SK-MEL-5 (cell line): ENCODE measurements at regions not wholly inside any gene's neighbourhood (a gene's known extent, or its start where the extent isn't known, plus 50 kb on each side); places are given as distances from the start of the nearest gene placed in this dataset.
"Not testable (repeated sequence)": the region's sequence is repeated elsewhere in the genome, so short reads cannot be mapped to it uniquely, and the experiment has no call there.

Source experiments
- DNase-seq: peaks from one replicate; pipeline ENCODE4 v3.0.0-alpha.2; 2016; ENCODE audit warnings: low read depth, low spot score
- in situ Hi-C: cut with HindIII; loops from 2 replicates; pipeline ENCODE4 v1.10.0; 2016; ENCODE audit warnings: low sequenced_read_pairs, high pct_unique_total_duplicates, low pct_unique_long_range_greater_than_20kb

GRCh38 chr10:5576780-5577624 is 52.2 kb downstream of the CALML3 start:
- DNase-seq: no peak
- in situ Hi-C loops: no loop called here

GRCh38 chr10:5580038-5580428 is 55.3 kb downstream of the CALML3 start:
- in situ Hi-C loops, DNase-seq: not testable (repeated sequence)

- no peak for DNase-seq
- in situ Hi-C loops: no loop called here
Observed at GRCh38 chr10:5581670-5582566, 57.2 kb downstream of the CALML3 start.

- in situ Hi-C loops: no loop called here
- peak; percentile 14 for DNase-seq
Observed at GRCh38 chr10:5582736-5583135, 58.0 kb downstream of the CALML3 start.

DNA sequence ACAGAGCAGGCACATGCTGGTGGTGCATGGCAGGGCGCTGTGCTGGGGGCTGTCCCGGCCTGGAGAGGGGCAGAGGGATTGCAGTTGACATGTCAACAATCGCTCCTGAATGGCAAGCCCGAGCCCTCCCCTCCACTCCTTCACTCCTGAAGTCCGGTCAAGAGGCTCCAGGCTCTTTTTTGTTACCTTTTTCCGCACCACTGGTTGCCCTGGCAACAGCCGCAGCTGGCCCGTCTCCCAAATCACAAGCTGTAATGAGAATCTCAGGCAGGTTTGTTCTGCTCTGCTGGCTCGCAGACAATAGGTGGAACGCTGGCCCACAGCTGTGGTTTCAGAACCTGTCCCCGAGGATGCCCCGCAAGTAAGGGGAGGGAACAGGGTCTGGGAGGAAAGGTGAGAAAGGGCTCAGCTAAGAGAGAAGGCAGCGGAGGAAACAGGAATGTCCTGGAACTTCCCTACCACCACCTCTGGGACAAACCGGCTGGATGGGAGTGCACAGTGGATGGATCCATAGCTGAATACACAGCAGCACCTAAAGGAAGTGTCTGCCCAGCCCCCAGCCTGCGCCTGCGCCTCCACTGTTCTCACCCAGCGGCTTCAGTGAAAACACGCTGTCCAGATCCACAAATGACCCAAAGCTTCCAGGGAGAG is 58.9 kb downstream of the CALML3 start:
- in situ Hi-C loops: no loop called here
- DNase-seq: no peak

GRCh38 chr10:5584895-5585516 is 60.2 kb downstream of the CALML3 start:
- in situ Hi-C loops: no loop called here
- DNase-seq: no peak

- DNase-seq: no peak
Observed at GRCh38 chr10:5585517-5586206, 60.9 kb downstream of the CALML3 start.

DNA sequence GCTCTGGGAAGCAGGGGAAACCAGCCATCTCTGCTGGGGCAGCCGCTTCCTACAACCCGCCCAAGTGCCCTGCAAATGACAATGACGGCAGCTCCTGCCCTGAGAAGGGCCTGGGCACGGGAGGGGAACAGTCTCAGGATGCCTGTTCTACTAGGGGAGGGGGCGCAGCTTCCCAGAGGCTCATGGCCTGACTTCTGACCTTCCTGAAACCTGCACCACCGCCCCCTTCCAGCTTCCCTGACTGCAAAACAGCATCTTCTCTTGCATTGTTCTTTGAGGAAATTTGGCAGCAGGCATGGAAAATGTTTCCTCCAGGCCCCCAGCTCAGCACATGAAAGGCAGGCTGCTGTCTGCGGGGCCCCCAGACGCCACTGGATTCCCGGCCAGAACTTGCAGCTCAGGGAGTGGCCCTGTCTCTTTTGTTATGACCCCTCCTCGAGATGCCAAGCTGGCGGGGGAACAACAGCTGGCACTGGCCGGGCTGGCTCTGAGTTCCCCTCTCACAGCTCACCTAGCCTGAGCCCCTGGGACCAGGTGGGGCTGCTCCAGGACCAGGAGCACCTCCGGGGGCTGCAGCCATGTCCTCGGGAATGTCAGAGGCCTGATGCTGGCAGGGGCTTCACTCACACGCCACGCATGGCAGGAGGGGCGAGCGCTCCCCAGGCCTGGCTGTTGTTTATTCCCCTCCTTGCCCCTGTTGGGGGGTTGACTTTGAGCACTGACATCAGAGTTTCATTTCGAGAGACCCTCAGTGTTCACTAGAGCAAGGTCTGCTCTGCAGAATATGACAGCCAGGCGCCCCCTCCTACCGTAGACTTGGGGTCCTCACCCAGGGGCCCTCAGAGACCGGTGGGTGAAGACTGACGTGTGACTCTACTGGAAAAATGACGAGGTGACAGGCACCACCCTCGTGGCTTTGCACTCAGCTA is 62.7 kb downstream of the CALML3 start:
- in situ Hi-C loops: no loop called here
- DNase-seq: no peak

More at GRCh38 chr10:5585517-5586206, 60.9 kb downstream of the CALML3 start:
- in situ Hi-C loops: no loop called here

GRCh38 chr10:5588080-5588453 is 63.3 kb downstream of the CALML3 start:
- in situ Hi-C loops: no loop called here
- no peak for DNase-seq

GRCh38 chr10:5588603-5589002 is 63.8 kb downstream of the CALML3 start:
- in situ Hi-C loops: no loop called here
- no peak for DNase-seq
